GM21390 (cell line): ENCODE measurements at regions not wholly inside any gene's neighbourhood (a gene's known extent, or its start where the extent isn't known, plus 50 kb on each side); places are given as distances from the start of the nearest gene placed in this dataset.

ENCODE experiments used
- ATAC-seq: cut with Tn5 transposase; IDR thresholded peaks from one replicate; pipeline ENCODE4 v1.9.1; 2021; ENCODE audit not compliant: unreplicated experiment

- ATAC-seq = no peak
Observed at GRCh38 chr4:155079871-155080270, 128.6 kb upstream of the NPY2R start.

- no peak for ATAC-seq
Observed at GRCh38 chr4:155081222-155081621, 127.2 kb upstream of the NPY2R start.

GRCh38 chr4:155085843-155086530, 122.4 kb upstream of the NPY2R start:
- no peak for ATAC-seq

- ATAC-seq = no peak
Observed at GRCh38 chr4:155094201-155094820, 114.1 kb upstream of the NPY2R start.

- ATAC-seq = no peak
Observed at GRCh38 chr4:155099231-155099630, 109.2 kb upstream of the NPY2R start.

- no peak for ATAC-seq
Observed at GRCh38 chr4:155106629-155107028, 101.8 kb upstream of the NPY2R start.

GRCh38 chr4:155107059-155107458, 101.4 kb upstream of the NPY2R start:
- no peak for ATAC-seq

GRCh38 chr4:155114790-155115189, 93.6 kb upstream of the NPY2R start:
- ATAC-seq = no peak

GRCh38 chr4:155119006-155119405, 89.4 kb upstream of the NPY2R start:
- ATAC-seq = no peak

GRCh38 chr4:155120536-155120935, 87.9 kb upstream of the NPY2R start:
- no peak for ATAC-seq

GRCh38 chr4:155122382-155122781, 86.1 kb upstream of the NPY2R start:
- no peak for ATAC-seq

- no peak for ATAC-seq
Observed at GRCh38 chr4:155134136-155134535, 74.3 kb upstream of the NPY2R start.

GRCh38 chr4:155140889-155141288, 67.5 kb upstream of the NPY2R start:
- no peak for ATAC-seq

- no peak for ATAC-seq
Observed at GRCh38 chr4:155143512-155143911, 64.9 kb upstream of the NPY2R start.
